Keratinocyte (primary cell): ENCODE measurements at regions not wholly inside any gene's neighbourhood (a gene's known extent, or its start where the extent isn't known, plus 50 kb on each side); places are given as distances from the start of the nearest gene placed in this dataset.

ENCODE experiments used
- CTCF ChIP-seq, 3 experiments: IDR thresholded peaks in 1 of 3; conservative IDR thresholded peaks in 1 of 3; optimal IDR thresholded peaks in 1 of 3; 2 replicates in 2 of 3; 3 replicates in 1 of 3; pipeline versions ENCODE3 to v1.5.1; 2011; ENCODE audit warnings: low read length in 3 of 3, mild to moderate bottlenecking in 3 of 3, moderate library complexity in 2 of 3, control low read depth in 1 of 3, inconsistent platforms in 1 of 3; ENCODE audit not compliant: insufficient read depth in 2 of 3; ENCODE audit errors: extremely low read depth in 1 of 3
- EZH2 ChIP-seq: IDR thresholded peaks from one replicate; pipeline ENCODE4 v1.6.1; 2012; ENCODE audit warnings: inconsistent platforms, mild to moderate bottlenecking, low read length, moderate library complexity

- TF ChIP-seq CTCF (optimal IDR thresholded peaks at IDR 0.05 in 1 of 3, IDR thresholded peaks at IDR 0.05 in 1 of 3, conservative IDR thresholded peaks at IDR 0.05 in 1 of 3; ENCODE audit: extremely low read depth in 1 of 3, insufficient read depth in 2 of 3, low read length in 3 of 3), result no peak
- no peak for TF ChIP-seq EZH2
These were observed 55.1 kb upstream of the SAMD5 start for GRCh38 chr6:147453361-147453760.
